Left lung (tissue), 4 donors: ENCODE measurements at regions not wholly inside any gene's neighbourhood (a gene's known extent, or its start where the extent isn't known, plus 50 kb on each side); places are given as distances from the start of the nearest gene placed in this dataset.

Experiments
- ATAC-seq: fragments of 200-7000 bp; cut with Tn5 transposase; one replicate; pipeline ENCODE4 v1.9.1; 2020; ENCODE audit warnings: moderate library complexity
- DNase-seq, 4 donors: peaks; one replicate each; pipeline ENCODE4 v3.0.0-alpha.2; 2013 to 2020
- H3K27ac ChIP-seq, 2 donors: fragments of 200-600 bp; sonication (generic) in 1 of 2; one replicate each; pipeline versions ENCODE4 v1.5.0 to v1.8.0; 2020 to 2021
- H3K27me3 ChIP-seq, 2 donors: fragments of 200-600 bp; sonication (generic) in 1 of 2; one replicate each; pipeline versions ENCODE4 v1.5.0 to v1.8.0; 2020 to 2021
- H3K36me3 ChIP-seq, 2 donors: fragments of 200-600 bp; sonication (generic) in 1 of 2; one replicate each; pipeline versions ENCODE4 v1.5.0 to v1.8.0; 2020 to 2021
- H3K4me1 ChIP-seq, 2 donors: fragments of 200-600 bp; one replicate each; pipeline ENCODE4 v1.8.0; 2021
- H3K4me3 ChIP-seq, 2 donors: fragments of 200-600 bp; sonication (generic) in 1 of 2; one replicate each; pipeline versions ENCODE4 v1.5.0 to v1.8.0; 2020 to 2021; ENCODE audit warnings: mild to moderate bottlenecking in 1 of 2
- H3K9me3 ChIP-seq, 2 donors: fragments of 200-600 bp; sonication (generic) in 1 of 2; one replicate each; pipeline versions ENCODE4 v1.5.0 to v1.8.0; 2020 to 2021
- CTCF ChIP-seq, 2 donors: fragments of 200-600 bp; sonication (generic) in 1 of 2; IDR thresholded peaks; one replicate each; pipeline versions ENCODE4 v1.5.0 to v1.8.0; 2021; ENCODE audit warnings: antibody characterized with exemption in 2 of 2
- intact Hi-C, 2 donors: fragments of 100-400 bp; cut with DNase I; formaldehyde crosslinking; loops; one replicate each; pipeline versions ENCODE4 v1.11.2 to v1.14.2; 2022
- donor health status: DM: no; HTN: yes; CAD: no.
- donor health status: DM: no; HTN: no; CAD: no.

GRCh38 chr3:162738784-162739183, 1242.2 kb downstream of the OTOL1 start:
- ATAC-seq, result no peak
- H3K36me3 ChIP-seq, result no peaks in the 10 kb centered on the region
- intact Hi-C loops, result no loop called here

GRCh38 chr3:162740941-162741596, 1244.5 kb downstream of the OTOL1 start:
- intact Hi-C loops, result no loop called here
- H3K27me3 ChIP-seq, result no peaks in the 10 kb centered on the region
- DNase-seq (no peak), ATAC-seq (no peak)
- no peaks in the 10 kb centered on the region for H3K4me1 ChIP-seq
- H3K4me3 ChIP-seq, result no peak overlapping the region
- no peaks in the 10 kb centered on the region for H3K36me3 ChIP-seq
- no peaks in the 10 kb centered on the region for H3K9me3 ChIP-seq
- TF ChIP-seq CTCF (IDR thresholded peaks at IDR 0.05), result no peak
- H3K27ac ChIP-seq, result no peak overlapping the region

More at GRCh38 chr3:162738784-162739183, 1242.2 kb downstream of the OTOL1 start:
- no peaks in the 10 kb centered on the region for H3K4me1 ChIP-seq
- DNase-seq, result no peak
- TF ChIP-seq CTCF (IDR thresholded peaks at IDR 0.05), result no peak
- H3K4me3 ChIP-seq, result no peak overlapping the region
- H3K9me3 ChIP-seq, result no peaks in the 10 kb centered on the region
- H3K27me3 ChIP-seq, result no peaks in the 10 kb centered on the region
- H3K27ac ChIP-seq, result no peak overlapping the region

- Histone ChIP-seq H3K4me3 (no peak overlapping the region), H3K4me1 (no peaks in the 10 kb centered on the region), H3K27me3 (no peaks in the 10 kb centered on the region), H3K27ac (no peak overlapping the region), H3K9me3 (no peaks in the 10 kb centered on the region), H3K36me3 (no peaks in the 10 kb centered on the region)
- DNase-seq, result no peak
- intact Hi-C loops, result no loop called here
- TF ChIP-seq CTCF (IDR thresholded peaks at IDR 0.05), result no peak
- no peak for ATAC-seq
Observed at GRCh38 chr3:162742159-162742717, 1245.6 kb downstream of the OTOL1 start.

- ATAC-seq (no peak), DNase-seq (no peak)
- no peaks in the 10 kb centered on the region for H3K27me3 ChIP-seq
- TF ChIP-seq CTCF (IDR thresholded peaks at IDR 0.05), result no peak
- H3K4me1 ChIP-seq, result no peaks in the 10 kb centered on the region
- peaks cover 0 to 6% of the 10 kb centered on the region in 2 donors for H3K9me3 ChIP-seq
- no peak overlapping the region for H3K4me3 ChIP-seq
- H3K36me3 ChIP-seq, result no peaks in the 10 kb centered on the region
- no peak overlapping the region for H3K27ac ChIP-seq
- intact Hi-C loops, result no loop called here
Observed at GRCh38 chr3:162743091-162743490, 1246.5 kb downstream of the OTOL1 start.

- ATAC-seq (no peak), DNase-seq (no peak)
- Histone ChIP-seq H3K4me3 (no peak overlapping the region), H3K36me3 (no peaks in the 10 kb centered on the region), H3K4me1 (no peaks in the 10 kb centered on the region), H3K9me3 (peaks cover 0 to 3% of the 10 kb centered on the region in 2 donors), H3K27ac (no peak overlapping the region), H3K27me3 (no peaks in the 10 kb centered on the region)
- TF ChIP-seq CTCF (IDR thresholded peaks at IDR 0.05), result no peak
- intact Hi-C loops, result no loop called here
Observed at GRCh38 chr3:162760789-162761188, 1264.2 kb downstream of the OTOL1 start.
